Loucy (cell line): ENCODE measurements at regions not wholly inside any gene's neighbourhood (a gene's known extent, or its start where the extent isn't known, plus 50 kb on each side); places are given as distances from the start of the nearest gene placed in this dataset.

Experiments used
- EZH2phosphoT487 ChIP-seq: fragments of 200-600 bp; IDR thresholded peaks from 2 replicates; pipeline ENCODE4 v1.6.1; 2018; ENCODE audit warnings: antibody characterized with exemption, mild to moderate bottlenecking, moderate library complexity, borderline replicate concordance
- TF ChIP-seq, protein P1 (sequence below): fragments of 200-600 bp; sonication (generic); conservative IDR thresholded peaks from 2 replicates; pipeline ENCODE4 v1.5.1; 2014; ENCODE audit warnings: mild to moderate bottlenecking, antibody characterized with exemption, low read length

DNA sequence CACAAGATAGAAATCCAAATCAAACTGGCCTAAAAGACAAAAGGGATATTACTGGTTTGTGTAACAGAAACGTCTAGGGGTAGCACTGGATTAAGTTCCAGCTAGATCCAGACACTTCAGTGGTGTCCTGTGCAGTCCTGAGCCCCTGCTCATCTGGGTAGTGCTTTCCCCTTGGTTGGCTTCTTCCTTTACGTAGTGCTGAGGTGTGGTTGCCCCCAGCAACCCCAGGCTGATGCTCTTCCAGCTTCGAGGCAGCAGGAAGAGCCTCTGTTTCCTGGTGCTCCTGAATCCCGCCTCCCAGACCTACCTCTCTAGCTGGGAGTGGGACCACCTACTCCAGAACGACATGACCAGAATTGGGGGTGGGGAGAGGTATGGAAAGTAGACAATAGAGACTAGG lies 166.1 kb upstream of the ADRA1B start:
- TF ChIP-seq, protein P1, sequence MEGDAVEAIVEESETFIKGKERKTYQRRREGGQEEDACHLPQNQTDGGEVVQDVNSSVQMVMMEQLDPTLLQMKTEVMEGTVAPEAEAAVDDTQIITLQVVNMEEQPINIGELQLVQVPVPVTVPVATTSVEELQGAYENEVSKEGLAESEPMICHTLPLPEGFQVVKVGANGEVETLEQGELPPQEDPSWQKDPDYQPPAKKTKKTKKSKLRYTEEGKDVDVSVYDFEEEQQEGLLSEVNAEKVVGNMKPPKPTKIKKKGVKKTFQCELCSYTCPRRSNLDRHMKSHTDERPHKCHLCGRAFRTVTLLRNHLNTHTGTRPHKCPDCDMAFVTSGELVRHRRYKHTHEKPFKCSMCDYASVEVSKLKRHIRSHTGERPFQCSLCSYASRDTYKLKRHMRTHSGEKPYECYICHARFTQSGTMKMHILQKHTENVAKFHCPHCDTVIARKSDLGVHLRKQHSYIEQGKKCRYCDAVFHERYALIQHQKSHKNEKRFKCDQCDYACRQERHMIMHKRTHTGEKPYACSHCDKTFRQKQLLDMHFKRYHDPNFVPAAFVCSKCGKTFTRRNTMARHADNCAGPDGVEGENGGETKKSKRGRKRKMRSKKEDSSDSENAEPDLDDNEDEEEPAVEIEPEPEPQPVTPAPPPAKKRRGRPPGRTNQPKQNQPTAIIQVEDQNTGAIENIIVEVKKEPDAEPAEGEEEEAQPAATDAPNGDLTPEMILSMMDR: no peak
- no peak for TF ChIP-seq EZH2phosphoT487
